PC-3 (cell line): ENCODE measurements at regions not wholly inside any gene's neighbourhood (a gene's known extent, or its start where the extent isn't known, plus 50 kb on each side); places are given as distances from the start of the nearest gene placed in this dataset.

Experiments used
- ATAC-seq: fragments of 200-7000 bp; cut with Tn5 transposase; 2 replicates; pipeline ENCODE4 v1.9.1; 2020; ENCODE audit warnings: mild to moderate bottlenecking, moderate library complexity
- BruUV-seq: library from RNA; stranded (reverse); fragments of 400-500 nt; replicated peaks from 2 replicates; lab custom pipeline; 2021; lab: Mats Ljungman, UMichigan
- CTCF ChIA-PET: fragments of 300-600 bp; sonication (Branson Sonifier 250); formaldehyde crosslinking; loops from one replicate; lab custom pipeline; 2022; ENCODE audit warnings: antibody characterized with exemption; lab: Charles Lee
- POLR2A ChIA-PET: fragments of 300-600 bp; sonication (Branson Sonifier 250); formaldehyde crosslinking; loops from one replicate; lab custom pipeline; 2022; ENCODE audit warnings: antibody characterized with exemption; ENCODE audit not compliant: unreplicated experiment; lab: Charles Lee
- DNase-seq: peaks from one replicate; pipeline ENCODE4 v3.0.0-alpha.2; 2015
- H2AFZ ChIP-seq: fragments of 300-600 bp; sonication (generic); 2 replicates; pipeline ENCODE4 v1.6.0; 2016; ENCODE audit warnings: antibody characterized with exemption, low read length
- H3F3A ChIP-seq: fragments of 300-600 bp; sonication (generic); one replicate; pipeline ENCODE4 v1.6.0; 2017; ENCODE audit warnings: antibody characterized with exemption, low read length, control low read depth, mild to moderate bottlenecking; ENCODE audit not compliant: unreplicated experiment
- H3K27ac ChIP-seq: fragments of 300-600 bp; sonication (generic); 2 replicates; pipeline ENCODE4 v1.5.1; 2016; ENCODE audit warnings: mild to moderate bottlenecking, low read length
- H3K27me3 ChIP-seq: fragments of 300-600 bp; sonication (generic); 2 replicates; pipeline ENCODE4 v1.6.1; 2016; ENCODE audit warnings: low read length, mixed read lengths
- H3K36me3 ChIP-seq: fragments of 300-600 bp; sonication (generic); 2 replicates; pipeline ENCODE4 v1.6.1; 2016; ENCODE audit warnings: low read depth, mixed run types, low read length, mixed read lengths
- H3K4me1 ChIP-seq: fragments of 300-600 bp; sonication (generic); 2 replicates; pipeline ENCODE4 v1.5.1; 2016; ENCODE audit warnings: low read length; ENCODE audit not compliant: insufficient read depth
- H3K4me2 ChIP-seq: fragments of 300-600 bp; sonication (generic); 2 replicates; pipeline ENCODE4 v1.6.0; 2016; ENCODE audit warnings: low read length
- H3K4me3 ChIP-seq: fragments of 300-600 bp; sonication (generic); 2 replicates; pipeline ENCODE4 v1.5.1; 2016; ENCODE audit warnings: mild to moderate bottlenecking, low read length, mixed read lengths
- H3K79me2 ChIP-seq: fragments of 300-600 bp; sonication (generic); 2 replicates; pipeline ENCODE4 v1.6.1; 2017; ENCODE audit warnings: low read length, mixed read lengths
- H3K9ac ChIP-seq: fragments of 300-600 bp; sonication (generic); 2 replicates; pipeline ENCODE4 v1.6.0; 2016; ENCODE audit warnings: mild to moderate bottlenecking, low read length
- H3K9me2 ChIP-seq: fragments of 300-600 bp; sonication (generic); replicated peaks from 2 replicates; pipeline ENCODE4 v1.6.1; 2016; ENCODE audit warnings: mixed run types, low read length, mixed read lengths
- H3K9me3 ChIP-seq: fragments of 300-600 bp; sonication (generic); 2 replicates; pipeline ENCODE4 v1.6.1; 2016; ENCODE audit warnings: low read length, mixed read lengths
- H4K20me1 ChIP-seq: fragments of 300-600 bp; sonication (generic); 2 replicates; pipeline ENCODE4 v1.6.1; 2016; ENCODE audit warnings: low read length, mixed read lengths
- EZH2 ChIP-seq: fragments of 300-600 bp; sonication (generic); IDR thresholded peaks from one replicate; pipeline ENCODE4 v1.6.1; 2017; ENCODE audit warnings: antibody characterized with exemption, mild to moderate bottlenecking, low read length; ENCODE audit not compliant: unreplicated experiment
- EZH2phosphoT487 ChIP-seq: fragments of 300-600 bp; sonication (generic); IDR thresholded peaks from 2 replicates; pipeline ENCODE4 v1.6.1; 2018; ENCODE audit warnings: mild to moderate bottlenecking, antibody characterized with exemption, low read length, borderline replicate concordance
- intact Hi-C: fragments of 100-400 bp; cut with micrococcal nuclease; formaldehyde crosslinking; loops from 2 replicates; pipeline ENCODE4 v1.9.0; 2023
- TF ChIP-seq, protein P1 (sequence below): fragments of 300-600 bp; sonication (generic); conservative IDR thresholded peaks from 2 replicates; pipeline ENCODE4 v1.5.1; 2017; ENCODE audit warnings: antibody characterized with exemption, low read depth, mild to moderate bottlenecking, low read length

DNA sequence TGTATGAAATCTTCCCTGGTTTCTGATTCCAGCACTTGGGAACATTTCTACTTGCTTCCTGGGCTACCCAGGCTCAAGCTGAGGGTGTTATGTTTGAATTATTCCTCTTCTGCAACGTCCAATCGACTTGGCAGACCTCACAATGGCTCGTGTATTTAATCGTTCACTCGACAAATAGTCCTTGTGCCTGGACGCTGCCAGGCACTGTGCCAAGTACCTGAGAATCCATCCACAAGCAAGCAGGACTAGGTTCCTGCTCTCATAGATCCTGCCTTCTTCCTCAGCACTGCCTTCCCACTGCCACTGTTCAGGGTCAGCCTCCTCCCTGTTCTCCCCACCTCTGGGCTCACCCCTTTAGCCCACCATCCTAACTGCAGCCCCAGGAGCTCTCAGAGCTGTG lies 113.3 kb downstream of the EFNB1 start:
- Histone ChIP-seq H3K4me1 (peaks cover 16% of the 10 kb centered on the region), H3K9me3 (no peaks in the 10 kb centered on the region), H3K9ac (no peak overlapping the region), H3K4me3 (no peak overlapping the region), H3K79me2 (no peaks in the 10 kb centered on the region), H4K20me1 (no peaks in the 10 kb centered on the region), H3K27ac (no peak overlapping the region), H2AFZ (no peak overlapping the region), H3K4me2 (no peak overlapping the region), H3K36me3 (no peaks in the 10 kb centered on the region), H3F3A (no peaks in the 10 kb centered on the region), H3K27me3 (no peaks in the 10 kb centered on the region), H3K9me2 (no peaks in the 10 kb centered on the region)
- BruUV-seq, result no TSS peak
- intact Hi-C loops, result no loop called here
- CTCF ChIA-PET, result no interaction called here
- TF ChIP-seq EZH2 (no peak), EZH2phosphoT487 (no peak)
- TF ChIP-seq, protein P1, sequence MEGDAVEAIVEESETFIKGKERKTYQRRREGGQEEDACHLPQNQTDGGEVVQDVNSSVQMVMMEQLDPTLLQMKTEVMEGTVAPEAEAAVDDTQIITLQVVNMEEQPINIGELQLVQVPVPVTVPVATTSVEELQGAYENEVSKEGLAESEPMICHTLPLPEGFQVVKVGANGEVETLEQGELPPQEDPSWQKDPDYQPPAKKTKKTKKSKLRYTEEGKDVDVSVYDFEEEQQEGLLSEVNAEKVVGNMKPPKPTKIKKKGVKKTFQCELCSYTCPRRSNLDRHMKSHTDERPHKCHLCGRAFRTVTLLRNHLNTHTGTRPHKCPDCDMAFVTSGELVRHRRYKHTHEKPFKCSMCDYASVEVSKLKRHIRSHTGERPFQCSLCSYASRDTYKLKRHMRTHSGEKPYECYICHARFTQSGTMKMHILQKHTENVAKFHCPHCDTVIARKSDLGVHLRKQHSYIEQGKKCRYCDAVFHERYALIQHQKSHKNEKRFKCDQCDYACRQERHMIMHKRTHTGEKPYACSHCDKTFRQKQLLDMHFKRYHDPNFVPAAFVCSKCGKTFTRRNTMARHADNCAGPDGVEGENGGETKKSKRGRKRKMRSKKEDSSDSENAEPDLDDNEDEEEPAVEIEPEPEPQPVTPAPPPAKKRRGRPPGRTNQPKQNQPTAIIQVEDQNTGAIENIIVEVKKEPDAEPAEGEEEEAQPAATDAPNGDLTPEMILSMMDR, result no peak
- no peak for ATAC-seq
- no peak for DNase-seq
- POLR2A ChIA-PET, result no interaction called here

DNA sequence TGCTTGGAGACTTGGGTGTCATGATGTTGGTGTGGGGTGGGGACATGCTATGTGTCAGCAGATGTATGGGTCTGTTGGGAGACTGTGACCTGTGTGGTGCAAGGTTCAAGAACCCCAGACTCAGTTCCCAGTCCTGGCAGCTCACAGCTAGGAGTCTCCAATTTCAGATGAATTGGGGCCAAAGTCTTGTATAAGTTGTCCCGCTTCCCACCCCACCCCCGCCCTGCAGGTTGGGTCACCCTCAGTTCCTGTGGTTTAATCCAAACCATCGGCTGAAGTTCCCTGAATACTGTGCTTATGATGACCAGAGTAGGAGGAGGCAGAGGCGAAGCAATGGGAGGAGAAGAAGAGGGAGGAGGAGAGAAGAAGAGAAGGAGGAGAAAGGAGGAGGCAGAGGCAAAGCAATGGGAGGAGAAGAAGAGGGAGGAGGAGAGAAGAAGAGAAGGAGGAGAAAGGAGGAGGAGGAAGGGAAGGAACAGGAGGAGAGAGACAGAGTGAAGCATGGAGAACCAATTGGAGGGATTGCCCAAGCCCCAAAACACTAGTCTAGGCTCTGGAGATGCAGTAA lies 112.6 kb downstream of the EFNB1 start:
- Histone ChIP-seq H3K4me2 (no peak overlapping the region), H3K27me3 (no peaks in the 10 kb centered on the region), H3K9me3 (no peaks in the 10 kb centered on the region), H3K27ac (no peak overlapping the region), H3K9ac (no peak overlapping the region), H3K36me3 (no peaks in the 10 kb centered on the region), H3F3A (no peaks in the 10 kb centered on the region), H3K4me3 (no peak overlapping the region), H3K9me2 (no peaks in the 10 kb centered on the region), H3K4me1 (peaks cover 22% of the 10 kb centered on the region), H4K20me1 (no peaks in the 10 kb centered on the region), H3K79me2 (no peaks in the 10 kb centered on the region), H2AFZ (no peak overlapping the region)
- TF ChIP-seq, protein P1, result no peak
- TF ChIP-seq EZH2, result no peak
- no peak for TF ChIP-seq EZH2phosphoT487
- no peak for ATAC-seq
- DNase-seq, result no peak
- ChIA-PET CTCF (no interaction called here), POLR2A (no interaction called here)
- intact Hi-C loops, result no loop called here
- no TSS peak for BruUV-seq

DNA sequence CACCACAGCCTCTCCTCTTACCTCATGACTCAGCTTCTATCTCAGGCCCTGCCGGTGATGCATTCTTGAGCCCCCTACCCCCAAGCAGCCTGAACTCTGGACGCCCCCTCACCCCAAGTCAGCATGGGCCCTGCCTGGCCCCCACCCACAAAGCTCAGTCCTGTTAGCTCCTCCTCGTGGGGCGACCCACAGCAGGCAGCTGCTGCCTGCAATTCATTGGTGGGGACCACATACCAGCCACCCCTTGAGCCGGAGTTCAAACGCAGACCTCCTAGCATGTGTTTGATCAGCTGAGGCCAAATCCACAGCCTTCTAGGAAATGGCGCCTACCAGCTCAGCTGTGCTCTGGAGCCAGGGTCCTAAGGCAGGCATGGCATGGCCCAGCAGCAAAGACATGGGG lies 111.8 kb downstream of the EFNB1 start:
- H3K27me3 ChIP-seq, result no peaks in the 10 kb centered on the region
- H3K4me2 ChIP-seq, result no peak overlapping the region
- no peaks in the 10 kb centered on the region for H3K9me2 ChIP-seq
- peaks cover 23% of the 10 kb centered on the region for H3K4me1 ChIP-seq
- H3K9me3 ChIP-seq, result no peaks in the 10 kb centered on the region
- H3K9ac ChIP-seq, result no peak overlapping the region
- no peak overlapping the region for H3K4me3 ChIP-seq
- no peak overlapping the region for H3K27ac ChIP-seq
- TF ChIP-seq, protein P1, result no peak
- no peak for TF ChIP-seq EZH2phosphoT487
- TF ChIP-seq EZH2, result no peak
- CTCF ChIA-PET, result no interaction called here
- H4K20me1 ChIP-seq, result no peaks in the 10 kb centered on the region
- POLR2A ChIA-PET, result no interaction called here
- H2AFZ ChIP-seq, result no peak overlapping the region
- no peaks in the 10 kb centered on the region for H3K36me3 ChIP-seq
- ATAC-seq (no peak), DNase-seq (no peak)
- no peaks in the 10 kb centered on the region for H3K79me2 ChIP-seq
- no TSS peak for BruUV-seq
- intact Hi-C loops, result no loop called here
- no peaks in the 10 kb centered on the region for H3F3A ChIP-seq
